NCI-H82 treated with DMSO at 0.1 percent for 48 hours (cell line): ENCODE measurements at regions not wholly inside any gene's neighbourhood (a gene's known extent, or its start where the extent isn't known, plus 50 kb on each side); places are given as distances from the start of the nearest gene placed in this dataset.
"Not testable (repeated sequence)": the region's sequence is repeated elsewhere in the genome, so short reads cannot be mapped to it uniquely, and the experiment has no call there.

Source experiments
- DNase-seq: peaks from one replicate; lab custom pipeline; 2025; ENCODE audit not compliant: unreplicated experiment; lab: John Stamatoyannopoulos, UW

DNA sequence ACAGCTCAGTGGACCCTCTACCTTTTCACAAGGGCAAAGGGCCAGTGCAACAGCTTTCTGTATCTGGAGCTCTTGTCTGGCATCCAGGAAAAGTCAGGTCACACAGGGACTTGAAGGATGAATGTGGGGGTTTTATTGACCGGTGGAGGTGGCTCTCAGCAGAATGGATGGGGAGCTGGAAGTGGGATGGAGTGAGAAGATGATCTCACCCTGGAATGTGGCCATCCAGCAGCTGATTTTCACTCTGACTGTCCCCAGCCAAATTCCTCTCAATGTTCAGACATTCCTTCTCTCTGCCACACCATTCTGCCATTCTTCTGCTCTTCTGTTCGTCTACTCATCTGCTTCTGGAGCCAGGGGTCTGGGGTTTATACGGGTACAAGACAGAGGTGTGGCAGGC lies 1119.9 kb downstream of the TAF11L14 start:
- DNase-seq: no peak

DNA sequence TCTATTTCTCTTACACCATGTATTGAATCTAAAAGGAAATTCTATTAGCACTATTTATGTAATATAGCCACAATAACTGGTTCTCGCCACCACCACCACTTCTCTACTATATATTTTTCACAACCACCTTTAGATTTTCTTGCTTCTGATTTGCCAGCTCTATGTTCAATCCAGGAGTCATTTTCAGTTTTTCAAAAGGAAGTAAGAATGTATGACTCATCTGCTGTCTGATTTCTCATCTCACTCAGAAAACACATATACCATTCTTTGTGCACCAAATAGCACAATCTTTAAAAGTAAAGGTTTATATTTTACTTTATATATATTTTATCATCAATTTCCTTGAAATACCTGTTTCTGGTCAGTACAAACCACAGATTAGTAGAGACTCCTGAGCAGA lies 1127.5 kb downstream of the TAF11L14 start:
- no peak for DNase-seq

GRCh38 chr5:18764161-18764560 lies 1129.9 kb downstream of the TAF11L14 start:
- no peak for DNase-seq

DNA sequence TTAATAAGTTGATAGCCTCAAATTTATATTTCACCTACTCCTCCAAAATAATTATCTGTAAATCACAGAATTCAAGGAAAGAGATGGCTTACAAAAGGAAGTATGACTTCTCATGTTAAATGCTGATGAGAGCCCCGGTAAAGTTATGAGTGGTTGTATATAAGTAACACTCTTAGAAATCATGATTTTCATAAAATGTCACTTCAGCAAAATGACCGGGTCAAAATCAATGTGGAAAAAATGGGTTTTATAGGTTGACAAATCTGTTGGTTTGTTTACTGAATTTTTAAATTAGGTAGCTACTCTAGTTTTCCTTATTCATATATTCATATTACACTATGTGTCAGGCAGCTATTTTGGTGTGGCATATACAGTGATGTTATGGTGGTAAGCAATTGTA lies 1131.0 kb downstream of the TAF11L14 start:
- no peak for DNase-seq

GRCh38 chr5:18771097-18771610 lies 1136.9 kb downstream of the TAF11L14 start:
- no peak for DNase-seq

GRCh38 chr5:18772475-18772874 lies 1138.2 kb downstream of the TAF11L14 start:
- no peak for DNase-seq

DNA sequence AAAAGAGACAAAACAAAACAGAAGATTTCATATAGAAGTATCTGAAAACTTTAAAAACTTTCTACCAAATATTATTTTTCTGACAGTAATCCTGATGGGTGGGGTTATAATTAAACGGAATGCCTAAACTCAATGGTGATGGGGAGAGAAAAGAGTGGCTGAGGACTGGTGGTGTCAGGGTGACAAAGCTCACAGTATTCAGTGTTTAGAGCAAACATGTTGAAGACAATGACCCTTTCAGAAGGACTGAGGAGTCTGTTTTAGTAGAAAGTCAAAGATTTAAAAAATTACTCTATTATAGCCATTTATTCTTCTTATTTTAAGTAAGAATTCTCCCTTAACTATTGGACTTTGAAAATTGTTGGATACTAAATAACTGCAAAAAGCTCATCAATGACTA lies 1144.0 kb downstream of the TAF11L14 start:
- no peak for DNase-seq

- DNase-seq: no peak
Measured at GRCh38 chr5:18789218-18789998, 1155.1 kb downstream of the TAF11L14 start.

GRCh38 chr5:18792145-18792544 lies 1157.9 kb downstream of the TAF11L14 start:
- DNase-seq: no peak

- no peak for DNase-seq
Measured at GRCh38 chr5:18797222-18797621, 1163.0 kb downstream of the TAF11L14 start.

DNA sequence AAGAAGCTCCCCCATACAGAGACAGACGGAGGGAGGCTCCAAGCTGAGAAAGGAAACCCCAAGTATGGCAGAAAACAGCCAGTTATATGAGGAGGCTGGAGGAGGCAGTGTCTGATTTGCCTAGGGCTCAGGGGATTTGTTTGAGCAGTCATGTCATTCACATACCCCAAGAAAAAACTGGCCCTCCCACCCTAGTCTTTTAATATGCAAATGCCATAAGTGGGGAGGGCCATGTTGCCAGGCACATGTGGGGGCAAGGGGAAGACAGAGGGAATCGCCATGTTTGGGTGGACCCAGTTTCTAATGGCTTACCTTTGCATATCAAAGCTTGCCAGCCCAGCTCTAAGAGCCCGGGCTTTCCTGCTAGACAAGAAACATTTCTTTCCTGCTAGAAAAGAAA lies 1163.8 kb downstream of the TAF11L14 start:
- DNase-seq: no peak

DNA sequence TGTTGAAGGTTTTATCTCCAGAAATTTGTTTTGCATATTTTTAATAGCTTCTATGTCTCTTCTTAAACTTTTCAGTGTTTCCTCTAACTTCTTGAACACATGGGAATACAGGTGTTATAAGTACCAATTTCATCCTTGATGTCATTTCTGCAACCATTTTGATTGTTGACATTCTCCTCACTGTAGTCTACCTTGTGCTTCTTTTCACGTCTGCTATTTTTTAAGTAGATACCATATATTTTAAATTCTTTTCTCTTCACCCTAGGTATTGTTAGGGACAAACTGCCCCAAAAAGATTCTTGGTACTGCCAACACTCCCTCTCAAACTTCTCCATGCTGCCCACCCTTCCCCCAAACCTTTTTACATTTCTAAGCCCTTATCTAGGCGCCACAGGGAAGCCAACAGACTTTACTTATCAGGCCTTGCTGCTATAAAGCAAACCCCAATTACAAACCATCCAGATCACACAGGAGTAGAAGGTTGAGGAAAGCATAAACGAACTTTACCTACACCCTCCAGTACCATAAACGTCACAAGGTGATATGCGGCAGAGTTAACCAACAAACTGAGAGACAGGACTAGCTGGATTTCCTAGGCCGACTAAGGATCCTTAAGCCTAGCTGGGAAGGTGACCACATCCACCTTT lies 1165.3 kb downstream of the TAF11L14 start:
- no peak for DNase-seq

GRCh38 chr5:18800293-18801025 lies 1166.2 kb downstream of the TAF11L14 start:
- no peak for DNase-seq

GRCh38 chr5:18801413-18801812 lies 1167.2 kb downstream of the TAF11L14 start:
- DNase-seq: not testable (repeated sequence)

GRCh38 chr5:18802336-18802735 lies 1168.1 kb downstream of the TAF11L14 start:
- no peak for DNase-seq

GRCh38 chr5:18805376-18805775 lies 1171.1 kb downstream of the TAF11L14 start:
- DNase-seq: no peak

DNA sequence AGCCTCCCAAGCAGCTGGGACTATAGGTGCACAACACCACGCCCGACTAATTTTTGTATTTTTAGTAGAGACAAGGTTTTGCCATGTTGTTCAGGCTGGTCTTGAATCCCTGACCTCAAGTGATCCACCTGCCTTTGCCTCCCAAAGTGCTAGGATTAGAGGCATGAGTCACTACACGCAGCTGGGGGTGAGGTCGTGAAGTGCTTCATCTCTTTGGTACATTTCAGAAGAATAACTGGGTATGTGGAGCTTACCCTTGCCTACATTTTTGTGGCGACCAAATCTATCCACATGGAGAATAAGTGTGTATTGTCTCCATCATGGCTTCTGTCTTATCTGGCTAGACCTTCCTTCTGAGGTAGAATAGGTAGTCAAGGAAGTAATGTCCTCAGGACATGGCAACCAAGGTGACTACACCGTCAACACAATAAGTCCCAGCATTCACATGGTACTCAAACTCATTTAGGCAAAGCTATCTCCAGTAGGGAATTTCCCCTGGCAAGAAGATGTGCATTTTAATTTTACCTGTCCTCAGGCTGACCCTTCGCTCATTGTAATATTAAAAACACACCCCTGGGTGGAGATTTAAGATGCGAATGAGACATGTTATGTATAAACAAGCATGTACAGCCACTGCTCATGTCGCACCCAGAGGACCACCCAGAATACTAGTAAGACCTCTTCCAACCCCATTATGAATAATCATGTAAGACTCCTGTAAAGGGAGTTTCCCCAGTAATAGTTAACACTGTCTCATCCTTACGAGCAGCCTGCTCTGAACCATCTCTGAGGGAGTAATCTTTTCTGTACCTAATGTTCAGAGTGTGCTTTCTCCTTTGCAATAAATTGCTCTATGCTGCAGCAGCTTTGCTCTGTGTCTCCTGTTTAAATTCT lies 1173.2 kb downstream of the TAF11L14 start:
- DNase-seq: no peak

- DNase-seq: peak; percentile 36
Measured at GRCh38 chr5:18811661-18812060, 1176.3 kb downstream of the CDH18 start.

DNA sequence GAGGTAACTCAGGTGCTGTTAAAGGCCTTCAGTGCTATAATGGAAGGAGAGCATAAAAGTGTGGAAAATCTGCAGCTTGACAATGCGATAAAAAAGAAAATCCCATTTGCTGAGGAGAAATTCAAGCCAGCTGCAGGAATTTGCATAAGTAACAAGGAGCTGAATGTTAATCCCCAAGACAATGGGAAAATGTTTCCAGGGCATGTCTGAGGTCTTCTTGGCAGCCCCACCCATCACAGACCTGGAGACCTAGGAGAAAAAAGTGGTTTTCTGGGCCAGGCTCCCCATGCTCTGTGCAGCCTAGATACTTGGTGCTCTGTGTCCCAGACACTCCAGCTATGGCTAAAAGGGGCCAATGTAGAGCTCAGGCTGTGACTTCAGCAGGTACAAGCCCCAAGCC lies 1159.6 kb downstream of the CDH18 start:
- no peak for DNase-seq

GRCh38 chr5:18829539-18829938 lies 1158.5 kb downstream of the CDH18 start:
- no peak for DNase-seq

GRCh38 chr5:18850216-18850615 lies 1137.8 kb downstream of the CDH18 start:
- DNase-seq: no peak
